ENCODE measurements at regions not wholly inside any gene's neighbourhood (a gene's known extent, or its start where the extent isn't known, plus 50 kb on each side); places are given as distances from the start of the nearest gene placed in this dataset.
"Not testable (repeated sequence)": the region's sequence is repeated elsewhere in the genome, so short reads cannot be mapped to it uniquely, and the experiment has no call there.

GRCh38 chr5:36489505-36489904 is 116.9 kb upstream of the SLC1A3 start:
- no peak for DNase-seq

GRCh38 chr5:36491856-36492255 is 114.5 kb upstream of the SLC1A3 start:
- DNase-seq: no peak

GRCh38 chr5:36492984-36493654 is 113.3 kb upstream of the SLC1A3 start:
- DNase-seq: no peak

- no peak for DNase-seq
These were observed 112.4 kb upstream of the SLC1A3 start for GRCh38 chr5:36494028-36494427.

GRCh38 chr5:36494841-36495601 is 111.4 kb upstream of the SLC1A3 start:
- no peak for DNase-seq

GRCh38 chr5:36495611-36496010 is 110.8 kb upstream of the SLC1A3 start:
- no peak for DNase-seq

GRCh38 chr5:36496471-36496870 is 109.9 kb upstream of the SLC1A3 start:
- no peak for DNase-seq

GRCh38 chr5:36502608-36503007 is 103.8 kb upstream of the SLC1A3 start:
- DNase-seq: no peak

- no peak for DNase-seq
These were observed 101.4 kb upstream of the SLC1A3 start for GRCh38 chr5:36505021-36505420.

GRCh38 chr5:36507332-36507952 is 99.0 kb upstream of the SLC1A3 start:
- peak; percentile 64 for DNase-seq

GRCh38 chr5:36508331-36508730 is 98.1 kb upstream of the SLC1A3 start:
- DNase-seq: not testable (repeated sequence)

GRCh38 chr5:36513647-36514046 is 92.8 kb upstream of the SLC1A3 start:
- not testable (repeated sequence) for DNase-seq

GRCh38 chr5:36519881-36520280 is 86.5 kb upstream of the SLC1A3 start:
- no peak for DNase-seq

- no peak for DNase-seq
These were observed 85.2 kb upstream of the SLC1A3 start for GRCh38 chr5:36521219-36521618.

GRCh38 chr5:36521838-36522745 is 84.3 kb upstream of the SLC1A3 start:
- no peak for DNase-seq

- no peak for DNase-seq
These were observed 83.7 kb upstream of the SLC1A3 start for GRCh38 chr5:36522746-36523065.

- no peak for DNase-seq
These were observed 83.0 kb upstream of the SLC1A3 start for GRCh38 chr5:36523450-36523849.

GRCh38 chr5:36523926-36524325 is 82.5 kb upstream of the SLC1A3 start:
- DNase-seq: no peak

GRCh38 chr5:36526537-36526936 is 79.9 kb upstream of the SLC1A3 start:
- no peak for DNase-seq

- DNase-seq: no peak
These were observed 77.8 kb upstream of the SLC1A3 start for GRCh38 chr5:36528588-36528987.

GRCh38 chr5:36529142-36529541 is 77.3 kb upstream of the SLC1A3 start:
- DNase-seq: no peak

- no peak for DNase-seq
These were observed 76.2 kb upstream of the SLC1A3 start for GRCh38 chr5:36530215-36530614.

- DNase-seq: no peak
These were observed 75.0 kb upstream of the SLC1A3 start for GRCh38 chr5:36531401-36531800.

Data from CD4-positive, alpha-beta T cell treated with Interleukin-17A for 1 hour (primary cell).